ENCODE measurements at regions not wholly inside any gene's neighbourhood (a gene's known extent, or its start where the extent isn't known, plus 50 kb on each side); places are given as distances from the start of the nearest gene placed in this dataset.

GRCh38 chr5:60352992-60353599 lies 346.9 kb downstream of the DEPDC1B start:
- TF ChIP-seq CTCF (IDR thresholded peaks at IDR 0.05; ENCODE audit: low read depth, low read length, missing input control) (no peak), MAX (IDR thresholded peaks at IDR 0.05) (no peak), RXRA (IDR thresholded peaks at IDR 0.05) (no peak), NR2F2 (IDR thresholded peaks at IDR 0.05) (no peak), REST (IDR thresholded peaks at IDR 0.05) (no peak), EGR1 (IDR thresholded peaks at IDR 0.05; ENCODE audit: low read depth in 2 of 2) (no peak)

Data from liver (tissue), 3 donors.